ENCODE measurements at regions not wholly inside any gene's neighbourhood (a gene's known extent, or its start where the extent isn't known, plus 50 kb on each side); places are given as distances from the start of the nearest gene placed in this dataset.
"Not testable (repeated sequence)": the region's sequence is repeated elsewhere in the genome, so short reads cannot be mapped to it uniquely, and the experiment has no call there.

DNA sequence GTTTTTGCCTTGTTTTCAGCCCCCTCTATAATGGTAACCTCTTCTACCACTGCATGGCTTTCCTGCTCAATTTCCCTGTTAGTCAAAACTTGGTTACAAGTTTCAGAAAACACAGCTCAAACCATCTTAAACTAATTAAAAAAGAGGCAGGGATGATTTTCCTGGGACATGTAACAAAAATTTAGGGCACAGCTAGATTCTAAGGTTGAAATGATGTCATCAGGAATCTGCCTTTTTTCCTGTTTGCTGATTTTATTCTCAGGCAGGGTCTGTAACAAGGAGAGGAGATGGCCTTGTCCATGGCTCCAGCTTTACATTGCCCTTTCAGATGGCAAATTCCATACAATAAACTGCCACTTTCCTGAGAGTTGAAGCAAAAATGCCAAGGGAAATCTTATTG, 157.9 kb upstream of the CREB1 start:
- no peak overlapping the region for H2BK5ac ChIP-seq (ENCODE audit: low read depth, low read length, poor library complexity, severe bottlenecking)

DNA sequence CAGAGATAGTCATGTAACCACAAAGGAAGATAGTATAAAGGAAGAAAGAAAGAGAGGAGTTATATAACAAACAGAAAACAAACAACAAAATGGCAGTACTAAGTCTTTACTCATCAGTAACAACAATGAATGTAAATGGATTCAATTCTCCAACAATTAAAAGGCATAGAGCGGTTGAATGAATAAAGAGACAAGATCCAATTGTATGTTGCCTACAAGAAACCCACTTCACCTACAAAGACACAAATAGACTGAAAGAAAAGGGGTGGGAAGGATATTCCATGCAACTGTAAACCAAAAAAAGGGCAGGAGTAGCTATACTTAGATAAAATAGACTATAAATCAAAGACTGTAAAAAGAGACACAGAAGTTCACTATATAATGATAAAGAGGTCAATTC, 157.3 kb upstream of the CREB1 start:
- no peak overlapping the region for H3K23ac ChIP-seq (ENCODE audit: low read length in 2 of 2)
- no peak overlapping the region for H2BK15ac ChIP-seq (ENCODE audit: low read depth, poor library complexity, severe bottlenecking)
- H3K36me3 ChIP-seq (ENCODE audit: control insufficient read depth in 1 of 2, insufficient read depth in 2 of 2, low read depth in 1 of 2, low read length in 2 of 2), result no peaks in the 10 kb centered on the region
- H3K9me3 ChIP-seq (ENCODE audit: control insufficient read depth, low read length), result peaks cover 17% of the 10 kb centered on the region
- no peak overlapping the region for H3K4me3 ChIP-seq (ENCODE audit: insufficient read depth in 1 of 2, low read depth in 1 of 2, low read length in 2 of 2)
- no peak overlapping the region for H3K9ac ChIP-seq (ENCODE audit: low read length)
- H3K4ac ChIP-seq (ENCODE audit: low read depth in 1 of 2, low read length in 2 of 2), result no peak overlapping the region
- no peak overlapping the region for H2AK5ac ChIP-seq (ENCODE audit: low read length, severe bottlenecking)
- H3K79me1 ChIP-seq (replicated peaks; ENCODE audit: low read length, poor library complexity, severe bottlenecking), result no peaks in the 10 kb centered on the region
- no peak overlapping the region for H2BK12ac ChIP-seq (ENCODE audit: low read length in 2 of 2)
- H3K27me3 ChIP-seq (ENCODE audit: control insufficient read depth in 1 of 2, insufficient read depth in 1 of 2, low read length in 2 of 2), result no peaks in the 10 kb centered on the region
- no peak overlapping the region for H4K8ac ChIP-seq (ENCODE audit: low read length)
- no peak overlapping the region for H2BK5ac ChIP-seq (ENCODE audit: low read depth, low read length, poor library complexity, severe bottlenecking)
- H3K14ac ChIP-seq (ENCODE audit: low read length in 2 of 2), result no peak overlapping the region
- whole genome bisulfite sequencing, result no CpG with 5 or more reads among the region's 1 CpG
- no peak overlapping the region for H2AFZ ChIP-seq (ENCODE audit: low read depth, low read length)
- no peak overlapping the region for H4K91ac ChIP-seq (ENCODE audit: low read length)
- DNase-seq, result no peak
- H3K27ac ChIP-seq (ENCODE audit: low read length, poor library complexity, severe bottlenecking), result no peak overlapping the region
- no peak overlapping the region for H3K18ac ChIP-seq (ENCODE audit: low read depth in 1 of 2, low read length in 2 of 2)
- H3K4me1 ChIP-seq (ENCODE audit: control insufficient read depth, insufficient read depth, low read depth, low read length), result no peaks in the 10 kb centered on the region
- no peak overlapping the region for H2BK120ac ChIP-seq (ENCODE audit: low read depth, low read length)
- H3K4me2 ChIP-seq (ENCODE audit: low read length, poor library complexity, severe bottlenecking), result no peak overlapping the region

More for the DNA sequence above, 157.9 kb upstream of the CREB1 start:
- Histone ChIP-seq H3K9me3 (ENCODE audit: control insufficient read depth, low read length) (peaks cover 17% of the 10 kb centered on the region), H3K23ac (ENCODE audit: low read length in 2 of 2) (no peak overlapping the region), H2BK12ac (ENCODE audit: low read length in 2 of 2) (no peak overlapping the region), H2AK5ac (ENCODE audit: low read length, severe bottlenecking) (no peak overlapping the region), H3K36me3 (ENCODE audit: control insufficient read depth in 1 of 2, insufficient read depth in 2 of 2, low read depth in 1 of 2, low read length in 2 of 2) (no peaks in the 10 kb centered on the region), H3K4me2 (ENCODE audit: low read length, poor library complexity, severe bottlenecking) (no peak overlapping the region), H3K9ac (ENCODE audit: low read length) (no peak overlapping the region), H3K4me3 (ENCODE audit: insufficient read depth in 1 of 2, low read depth in 1 of 2, low read length in 2 of 2) (no peak overlapping the region), H4K8ac (ENCODE audit: low read length) (no peak overlapping the region), H3K4ac (ENCODE audit: low read depth in 1 of 2, low read length in 2 of 2) (no peak overlapping the region), H2AFZ (ENCODE audit: low read depth, low read length) (no peak overlapping the region), H2BK120ac (ENCODE audit: low read depth, low read length) (no peak overlapping the region), H3K27me3 (ENCODE audit: control insufficient read depth in 1 of 2, insufficient read depth in 1 of 2, low read length in 2 of 2) (no peaks in the 10 kb centered on the region), H3K79me1 (replicated peaks; ENCODE audit: low read length, poor library complexity, severe bottlenecking) (no peaks in the 10 kb centered on the region), H3K14ac (ENCODE audit: low read length in 2 of 2) (no peak overlapping the region), H3K27ac (ENCODE audit: low read length, poor library complexity, severe bottlenecking) (no peak overlapping the region), H2BK15ac (ENCODE audit: low read depth, poor library complexity, severe bottlenecking) (no peak overlapping the region), H4K91ac (ENCODE audit: low read length) (no peak overlapping the region), H3K4me1 (ENCODE audit: control insufficient read depth, insufficient read depth, low read depth, low read length) (no peaks in the 10 kb centered on the region), H3K18ac (ENCODE audit: low read depth in 1 of 2, low read length in 2 of 2) (no peak overlapping the region)
- no peak for DNase-seq

DNA sequence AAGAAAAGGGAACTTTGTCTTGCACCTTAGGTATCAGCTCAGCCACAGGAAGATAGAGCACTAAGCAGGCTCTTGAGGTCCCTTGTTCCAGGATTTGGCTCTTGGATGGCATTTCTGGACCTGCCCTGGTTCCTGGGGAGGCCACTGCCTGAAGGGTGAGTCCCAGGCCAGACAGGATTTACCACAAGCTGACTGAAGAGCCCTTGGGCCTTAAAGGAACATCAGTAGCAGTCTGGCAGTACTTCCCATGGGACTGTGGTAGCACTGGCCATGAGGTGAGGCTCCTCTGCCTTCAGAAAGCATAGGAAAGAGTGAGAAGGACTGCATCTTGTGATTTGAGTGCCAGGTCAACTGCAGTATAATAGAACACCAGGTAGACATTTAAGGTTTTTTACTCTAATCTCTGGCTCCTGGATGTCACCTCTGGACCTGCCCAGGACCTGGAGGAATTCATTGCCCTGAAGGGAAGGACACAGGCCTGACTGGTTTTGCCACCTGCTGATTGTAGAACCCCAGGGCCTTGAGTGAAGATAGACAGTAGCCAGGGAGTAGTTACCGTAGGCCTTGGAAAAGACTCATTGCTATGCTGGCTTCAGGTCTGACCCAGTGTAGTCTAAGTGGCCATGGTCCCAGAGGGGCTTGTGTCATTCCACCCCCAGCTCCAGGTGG, 154.4 kb upstream of the CREB1 start:
- H2AK5ac ChIP-seq (ENCODE audit: low read length, severe bottlenecking), result no peak overlapping the region
- 100% methylated on average over 1 of the region's 1 CpG for WGBS
- no peak overlapping the region for H3K9ac ChIP-seq (ENCODE audit: low read length)
- no peaks in the 10 kb centered on the region for H3K4me1 ChIP-seq (ENCODE audit: control insufficient read depth, insufficient read depth, low read depth, low read length)
- no peak overlapping the region for H4K91ac ChIP-seq (ENCODE audit: low read length)
- no peak overlapping the region for H3K4ac ChIP-seq (ENCODE audit: low read depth in 1 of 2, low read length in 2 of 2)
- H3K4me2 ChIP-seq (ENCODE audit: low read length, poor library complexity, severe bottlenecking), result no peak overlapping the region
- no peak overlapping the region for H3K27ac ChIP-seq (ENCODE audit: low read length, poor library complexity, severe bottlenecking)
- no peak for DNase-seq
- no peak overlapping the region for H2BK15ac ChIP-seq (ENCODE audit: low read depth, poor library complexity, severe bottlenecking)
- H3K14ac ChIP-seq (ENCODE audit: low read length in 2 of 2), result no peak overlapping the region
- no peak overlapping the region for H2BK5ac ChIP-seq (ENCODE audit: low read depth, low read length, poor library complexity, severe bottlenecking)
- H3K27me3 ChIP-seq (ENCODE audit: control insufficient read depth in 1 of 2, insufficient read depth in 1 of 2, low read length in 2 of 2), result no peaks in the 10 kb centered on the region
- no peak overlapping the region for H2AFZ ChIP-seq (ENCODE audit: low read depth, low read length)
- no peak overlapping the region for H3K18ac ChIP-seq (ENCODE audit: low read depth in 1 of 2, low read length in 2 of 2)
- H3K23ac ChIP-seq (ENCODE audit: low read length in 2 of 2), result no peak overlapping the region
- peaks cover 36% of the 10 kb centered on the region for H3K9me3 ChIP-seq (ENCODE audit: control insufficient read depth, low read length)
- no peak overlapping the region for H2BK120ac ChIP-seq (ENCODE audit: low read depth, low read length)
- no peak overlapping the region for H2BK12ac ChIP-seq (ENCODE audit: low read length in 2 of 2)
- no peaks in the 10 kb centered on the region for H3K36me3 ChIP-seq (ENCODE audit: control insufficient read depth in 1 of 2, insufficient read depth in 2 of 2, low read depth in 1 of 2, low read length in 2 of 2)
- no peak overlapping the region for H4K8ac ChIP-seq (ENCODE audit: low read length)
- H3K79me1 ChIP-seq (replicated peaks; ENCODE audit: low read length, poor library complexity, severe bottlenecking), result no peaks in the 10 kb centered on the region
- no peak overlapping the region for H3K4me3 ChIP-seq (ENCODE audit: insufficient read depth in 1 of 2, low read depth in 1 of 2, low read length in 2 of 2)

DNA sequence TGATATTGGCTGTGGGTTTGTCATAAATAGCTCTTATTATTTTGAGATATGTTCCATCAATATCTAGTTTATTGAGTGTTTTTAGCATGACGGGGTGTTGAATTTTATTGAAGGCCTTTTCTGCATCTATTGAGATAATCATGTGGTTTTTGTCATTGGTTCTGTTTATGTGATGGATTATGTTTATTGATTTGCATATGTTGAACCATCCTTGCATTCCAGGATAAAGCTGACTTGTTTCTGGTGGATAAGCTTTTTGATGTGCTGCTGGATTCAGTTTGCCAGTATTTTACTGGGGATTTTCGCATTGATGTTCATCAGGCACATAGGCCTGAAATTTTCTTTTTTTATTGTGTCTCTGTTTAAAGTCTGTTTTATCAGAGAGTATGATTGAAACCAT, 151.1 kb upstream of the CREB1 start:
- H2AFZ ChIP-seq (ENCODE audit: low read depth, low read length); H3K23ac ChIP-seq (ENCODE audit: low read length in 2 of 2): not testable (repeated sequence)
- H3K9me3 ChIP-seq (ENCODE audit: control insufficient read depth, low read length), result peaks cover 37% of the 10 kb centered on the region

More for the DNA sequence above, 151.1 kb upstream of the CREB1 start:
- H3K4me2 ChIP-seq (ENCODE audit: low read length, poor library complexity, severe bottlenecking); H3K27me3 ChIP-seq (ENCODE audit: control insufficient read depth in 1 of 2, insufficient read depth in 1 of 2, low read length in 2 of 2); H2BK5ac ChIP-seq (ENCODE audit: low read depth, low read length, poor library complexity, severe bottlenecking); H3K4ac ChIP-seq (ENCODE audit: low read depth in 1 of 2, low read length in 2 of 2); H4K8ac ChIP-seq (ENCODE audit: low read length); H3K14ac ChIP-seq (ENCODE audit: low read length in 2 of 2); H2AK5ac ChIP-seq (ENCODE audit: low read length, severe bottlenecking); H3K79me1 ChIP-seq (replicated peaks; ENCODE audit: low read length, poor library complexity, severe bottlenecking); H3K36me3 ChIP-seq (ENCODE audit: control insufficient read depth in 1 of 2, insufficient read depth in 2 of 2, low read depth in 1 of 2, low read length in 2 of 2); H2BK15ac ChIP-seq (ENCODE audit: low read depth, poor library complexity, severe bottlenecking); H3K4me3 ChIP-seq (ENCODE audit: insufficient read depth in 1 of 2, low read depth in 1 of 2, low read length in 2 of 2); H3K18ac ChIP-seq (ENCODE audit: low read depth in 1 of 2, low read length in 2 of 2); DNase-seq; H2BK12ac ChIP-seq (ENCODE audit: low read length in 2 of 2); H2BK120ac ChIP-seq (ENCODE audit: low read depth, low read length); H3K9ac ChIP-seq (ENCODE audit: low read length); H4K91ac ChIP-seq (ENCODE audit: low read length); H3K4me1 ChIP-seq (ENCODE audit: control insufficient read depth, insufficient read depth, low read depth, low read length); H3K27ac ChIP-seq (ENCODE audit: low read length, poor library complexity, severe bottlenecking): not testable (repeated sequence)
- WGBS, result 92% methylated on average over 2 of the region's 2 CpGs

Measured in mesenchymal stem cell (in vitro differentiated cells and primary cell).